ENCODE measurements at regions not wholly inside any gene's neighbourhood (a gene's known extent, or its start where the extent isn't known, plus 50 kb on each side); places are given as distances from the start of the nearest gene placed in this dataset.

- H3K27ac ChIP-seq (ENCODE audit: low read length): no peak overlapping the region
- WGBS (ENCODE audit: insufficient coverage, insufficient read length): no CpG with 5 or more reads among the region's 2 CpGs
- H3K4me1 ChIP-seq (ENCODE audit: control insufficient read depth, insufficient read depth, low read length): peaks cover 1% of the 10 kb centered on the region; the same call in 1 of the 2 replicates
- H3K4me3 ChIP-seq (ENCODE audit: low read length): no peak overlapping the region
- DNase-seq (ENCODE audit: low read depth, low spot score): no peak
- no peaks in the 10 kb centered on the region for H3K9me3 ChIP-seq (ENCODE audit: control insufficient read depth, insufficient read depth, low read length)
- H3K36me3 ChIP-seq (ENCODE audit: control insufficient read depth, insufficient read depth, low read length): no peaks in the 10 kb centered on the region
- H3K27me3 ChIP-seq (ENCODE audit: control insufficient read depth, insufficient read depth, low read length): no peaks in the 10 kb centered on the region
These were observed 325.7 kb downstream of the PCDH7 start for GRCh38 chr4:31045724-31046318.

GRCh38 chr4:31051151-31051550 lies 331.0 kb downstream of the PCDH7 start:
- DNase-seq (ENCODE audit: low read depth, low spot score): no peak
- H3K36me3 ChIP-seq (ENCODE audit: control insufficient read depth, insufficient read depth, low read length): no peaks in the 10 kb centered on the region
- H3K4me3 ChIP-seq (ENCODE audit: low read length): no peak overlapping the region
- H3K27ac ChIP-seq (ENCODE audit: low read length): no peak overlapping the region
- H3K27me3 ChIP-seq (ENCODE audit: control insufficient read depth, insufficient read depth, low read length): no peaks in the 10 kb centered on the region
- H3K9me3 ChIP-seq (ENCODE audit: control insufficient read depth, insufficient read depth, low read length): no peaks in the 10 kb centered on the region
- no peaks in the 10 kb centered on the region for H3K4me1 ChIP-seq (ENCODE audit: control insufficient read depth, insufficient read depth, low read length)

- H3K36me3 ChIP-seq (ENCODE audit: control insufficient read depth, insufficient read depth, low read length): no peaks in the 10 kb centered on the region
- H3K4me3 ChIP-seq (ENCODE audit: low read length): no peak overlapping the region
- H3K9me3 ChIP-seq (ENCODE audit: control insufficient read depth, insufficient read depth, low read length): no peaks in the 10 kb centered on the region
- no peaks in the 10 kb centered on the region for H3K27me3 ChIP-seq (ENCODE audit: control insufficient read depth, insufficient read depth, low read length)
- no peak overlapping the region for H3K27ac ChIP-seq (ENCODE audit: low read length)
- no peaks in the 10 kb centered on the region for H3K4me1 ChIP-seq (ENCODE audit: control insufficient read depth, insufficient read depth, low read length)
- WGBS (ENCODE audit: insufficient coverage, insufficient read length): no CpG with 5 or more reads among the region's 3 CpGs
- DNase-seq (ENCODE audit: low read depth, low spot score): no peak
These were observed 331.4 kb downstream of the PCDH7 start for GRCh38 chr4:31051565-31051964.

DNA sequence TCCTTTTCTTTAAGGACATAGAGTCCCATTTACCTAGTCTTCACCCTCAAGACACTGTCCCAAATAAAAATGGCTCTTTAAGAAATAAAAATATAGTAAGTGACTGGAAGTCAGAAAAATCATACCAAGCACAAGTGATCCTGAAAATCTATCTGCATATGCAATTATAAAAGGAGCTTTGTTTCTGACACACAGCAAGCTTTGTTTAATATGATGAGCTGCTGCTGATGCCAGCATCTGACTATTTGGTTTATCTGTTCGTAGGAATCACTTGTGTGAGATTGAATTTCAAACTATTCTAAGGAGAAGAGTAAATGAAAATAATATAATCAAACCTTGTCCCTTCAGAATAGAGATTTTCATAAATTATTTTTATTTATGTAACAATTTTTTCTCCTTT lies 332.4 kb downstream of the PCDH7 start:
- Histone ChIP-seq H3K9me3 (ENCODE audit: control insufficient read depth, insufficient read depth, low read length) (no peaks in the 10 kb centered on the region), H3K4me3 (ENCODE audit: low read length) (no peak overlapping the region), H3K36me3 (ENCODE audit: control insufficient read depth, insufficient read depth, low read length) (no peaks in the 10 kb centered on the region), H3K27me3 (ENCODE audit: control insufficient read depth, insufficient read depth, low read length) (no peaks in the 10 kb centered on the region), H3K4me1 (ENCODE audit: control insufficient read depth, insufficient read depth, low read length) (no peaks in the 10 kb centered on the region), H3K27ac (ENCODE audit: low read length) (no peak overlapping the region)
- DNase-seq (ENCODE audit: low read depth, low spot score): no peak
- WGBS (ENCODE audit: insufficient coverage, insufficient read length): no CpG with 5 or more reads among the region's 1 CpG

DNA sequence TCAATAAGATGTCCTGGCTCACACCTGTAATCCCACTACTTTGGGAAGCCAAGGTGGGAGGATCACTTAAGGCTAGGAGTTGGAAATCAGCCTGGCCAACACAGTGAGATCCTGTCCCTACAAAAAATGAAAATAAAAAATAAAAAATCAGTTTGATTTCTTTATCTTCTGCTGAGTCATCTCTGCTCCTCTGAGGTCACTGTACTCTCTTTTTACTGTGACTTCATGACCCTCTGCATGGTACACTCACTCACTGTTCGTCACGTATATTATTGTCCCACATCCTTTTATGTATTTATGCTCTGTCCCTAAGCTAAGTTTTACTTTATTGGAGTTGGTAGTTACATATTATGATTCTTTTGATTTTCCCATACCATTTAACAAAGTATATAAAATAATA lies 333.3 kb downstream of the PCDH7 start:
- no CpG with 5 or more reads among the region's 2 CpGs for WGBS (ENCODE audit: insufficient coverage, insufficient read length)
- no peaks in the 10 kb centered on the region for H3K36me3 ChIP-seq (ENCODE audit: control insufficient read depth, insufficient read depth, low read length)
- no peaks in the 10 kb centered on the region for H3K4me1 ChIP-seq (ENCODE audit: control insufficient read depth, insufficient read depth, low read length)
- H3K27me3 ChIP-seq (ENCODE audit: control insufficient read depth, insufficient read depth, low read length): no peaks in the 10 kb centered on the region
- H3K27ac ChIP-seq (ENCODE audit: low read length): no peak overlapping the region
- no peaks in the 10 kb centered on the region for H3K9me3 ChIP-seq (ENCODE audit: control insufficient read depth, insufficient read depth, low read length)
- DNase-seq (ENCODE audit: low read depth, low spot score): no peak
- H3K4me3 ChIP-seq (ENCODE audit: low read length): no peak overlapping the region

DNA sequence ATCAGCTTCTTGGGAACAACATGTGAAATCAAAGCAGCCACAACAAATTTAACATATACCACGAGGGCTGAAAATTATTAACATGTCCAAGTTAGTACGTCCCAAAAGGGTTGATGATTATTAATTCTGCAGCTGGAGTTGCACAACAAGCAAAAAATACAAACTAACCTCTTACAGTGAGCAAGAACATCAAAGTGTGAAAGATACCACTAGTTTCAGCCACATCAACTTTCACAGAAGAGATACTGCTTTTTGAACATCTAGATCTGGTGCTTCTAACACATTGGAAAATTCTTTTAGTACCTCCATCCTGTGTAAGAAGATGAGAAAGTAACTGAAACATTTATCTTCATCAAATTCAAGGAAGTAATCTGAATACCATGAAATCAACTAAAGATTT lies 334.1 kb downstream of the PCDH7 start:
- H3K27ac ChIP-seq (ENCODE audit: low read length): no peak overlapping the region
- H3K9me3 ChIP-seq (ENCODE audit: control insufficient read depth, insufficient read depth, low read length): no peaks in the 10 kb centered on the region
- H3K4me3 ChIP-seq (ENCODE audit: low read length): no peak overlapping the region
- H3K4me1 ChIP-seq (ENCODE audit: control insufficient read depth, insufficient read depth, low read length): no peaks in the 10 kb centered on the region
- H3K27me3 ChIP-seq (ENCODE audit: control insufficient read depth, insufficient read depth, low read length): no peaks in the 10 kb centered on the region
- no peaks in the 10 kb centered on the region for H3K36me3 ChIP-seq (ENCODE audit: control insufficient read depth, insufficient read depth, low read length)
- WGBS (ENCODE audit: insufficient coverage, insufficient read length): no CpG with 5 or more reads among the region's 2 CpGs
- DNase-seq (ENCODE audit: low read depth, low spot score): no peak

DNA sequence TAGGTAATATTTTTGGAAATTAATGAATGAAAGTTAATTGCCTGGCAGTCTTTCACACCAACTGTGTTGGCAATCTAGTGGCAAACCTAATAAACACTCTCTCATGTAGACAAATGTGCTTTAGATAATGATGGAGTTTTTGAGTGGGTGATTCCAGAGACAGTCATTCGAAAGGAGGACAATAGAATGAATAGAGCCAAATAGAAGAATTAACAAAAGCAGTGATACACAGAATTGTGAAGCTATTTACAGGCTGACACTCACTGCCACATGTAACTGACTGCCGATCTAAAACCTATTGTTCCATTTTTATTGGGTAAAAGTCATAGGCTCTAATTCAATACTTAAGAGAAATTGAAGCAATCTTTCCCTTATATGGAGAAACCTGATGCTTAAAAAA lies 338.5 kb downstream of the PCDH7 start:
- Histone ChIP-seq H3K36me3 (ENCODE audit: control insufficient read depth, insufficient read depth, low read length) (no peaks in the 10 kb centered on the region), H3K4me1 (ENCODE audit: control insufficient read depth, insufficient read depth, low read length) (no peaks in the 10 kb centered on the region), H3K4me3 (ENCODE audit: low read length) (no peak overlapping the region), H3K27me3 (ENCODE audit: control insufficient read depth, insufficient read depth, low read length) (no peaks in the 10 kb centered on the region), H3K9me3 (ENCODE audit: control insufficient read depth, insufficient read depth, low read length) (no peaks in the 10 kb centered on the region), H3K27ac (ENCODE audit: low read length) (no peak overlapping the region)
- WGBS (ENCODE audit: insufficient coverage, insufficient read length): no CpG with 5 or more reads among the region's 2 CpGs
- no peak for DNase-seq (ENCODE audit: low read depth, low spot score)

GRCh38 chr4:31059753-31060522 lies 339.8 kb downstream of the PCDH7 start:
- no peak overlapping the region for H3K4me3 ChIP-seq (ENCODE audit: low read length)
- WGBS (ENCODE audit: insufficient coverage, insufficient read length): no CpG with 5 or more reads among the region's 2 CpGs
- no peak overlapping the region for H3K27ac ChIP-seq (ENCODE audit: low read length)
- DNase-seq (ENCODE audit: low read depth, low spot score): no peak
- H3K36me3 ChIP-seq (ENCODE audit: control insufficient read depth, insufficient read depth, low read length): no peaks in the 10 kb centered on the region
- H3K27me3 ChIP-seq (ENCODE audit: control insufficient read depth, insufficient read depth, low read length): no peaks in the 10 kb centered on the region
- no peaks in the 10 kb centered on the region for H3K9me3 ChIP-seq (ENCODE audit: control insufficient read depth, insufficient read depth, low read length)
- H3K4me1 ChIP-seq (ENCODE audit: control insufficient read depth, insufficient read depth, low read length): no peaks in the 10 kb centered on the region

- Histone ChIP-seq H3K27ac (ENCODE audit: low read length) (no peak overlapping the region), H3K9me3 (ENCODE audit: control insufficient read depth, insufficient read depth, low read length) (no peaks in the 10 kb centered on the region), H3K27me3 (ENCODE audit: control insufficient read depth, insufficient read depth, low read length) (no peaks in the 10 kb centered on the region), H3K4me3 (ENCODE audit: low read length) (no peak overlapping the region), H3K4me1 (ENCODE audit: control insufficient read depth, insufficient read depth, low read length) (no peaks in the 10 kb centered on the region), H3K36me3 (ENCODE audit: control insufficient read depth, insufficient read depth, low read length) (no peaks in the 10 kb centered on the region)
- WGBS (ENCODE audit: insufficient coverage, insufficient read length): no CpG with 5 or more reads among the region's 3 CpGs
- DNase-seq (ENCODE audit: low read depth, low spot score): no peak
These were observed 344.9 kb downstream of the PCDH7 start for GRCh38 chr4:31065086-31065485.

GRCh38 chr4:31068257-31069075 lies 348.3 kb downstream of the PCDH7 start:
- H3K27ac ChIP-seq (ENCODE audit: low read length): no peak overlapping the region
- no peaks in the 10 kb centered on the region for H3K36me3 ChIP-seq (ENCODE audit: control insufficient read depth, insufficient read depth, low read length)
- WGBS (ENCODE audit: insufficient coverage, insufficient read length): no CpG with 5 or more reads among the region's 11 CpGs
- no peaks in the 10 kb centered on the region for H3K9me3 ChIP-seq (ENCODE audit: control insufficient read depth, insufficient read depth, low read length)
- no peak for DNase-seq (ENCODE audit: low read depth, low spot score)
- H3K4me3 ChIP-seq (ENCODE audit: low read length): no peak overlapping the region
- no peaks in the 10 kb centered on the region for H3K27me3 ChIP-seq (ENCODE audit: control insufficient read depth, insufficient read depth, low read length)
- H3K4me1 ChIP-seq (ENCODE audit: control insufficient read depth, insufficient read depth, low read length): no peaks in the 10 kb centered on the region

All from iPS DF 6.9 (cell line).